ENCODE measurements at regions not wholly inside any gene's neighbourhood (a gene's known extent, or its start where the extent isn't known, plus 50 kb on each side); places are given as distances from the start of the nearest gene placed in this dataset.
"Not testable (repeated sequence)": the region's sequence is repeated elsewhere in the genome, so short reads cannot be mapped to it uniquely, and the experiment has no call there.

DNA sequence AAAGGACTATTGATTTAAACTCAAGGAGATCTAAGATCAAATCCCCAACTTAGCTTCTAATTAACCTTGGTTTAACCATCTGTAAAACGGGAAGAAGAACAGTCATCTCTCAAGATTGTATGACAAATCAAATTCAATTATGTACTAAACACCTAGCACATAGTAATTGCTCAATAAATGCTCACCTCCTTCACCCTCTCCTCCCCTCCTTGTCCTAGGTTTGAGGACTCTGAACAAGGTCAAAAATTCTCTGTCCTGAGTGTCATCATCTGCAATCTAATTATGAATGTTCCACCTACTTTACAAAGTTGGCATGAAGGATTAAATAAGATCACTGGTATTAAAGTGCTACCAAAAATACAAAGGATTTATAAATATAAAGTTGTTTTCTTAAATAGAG, 320.1 kb upstream of the PPARGC1A start:
- TF ChIP-seq, protein P1, sequence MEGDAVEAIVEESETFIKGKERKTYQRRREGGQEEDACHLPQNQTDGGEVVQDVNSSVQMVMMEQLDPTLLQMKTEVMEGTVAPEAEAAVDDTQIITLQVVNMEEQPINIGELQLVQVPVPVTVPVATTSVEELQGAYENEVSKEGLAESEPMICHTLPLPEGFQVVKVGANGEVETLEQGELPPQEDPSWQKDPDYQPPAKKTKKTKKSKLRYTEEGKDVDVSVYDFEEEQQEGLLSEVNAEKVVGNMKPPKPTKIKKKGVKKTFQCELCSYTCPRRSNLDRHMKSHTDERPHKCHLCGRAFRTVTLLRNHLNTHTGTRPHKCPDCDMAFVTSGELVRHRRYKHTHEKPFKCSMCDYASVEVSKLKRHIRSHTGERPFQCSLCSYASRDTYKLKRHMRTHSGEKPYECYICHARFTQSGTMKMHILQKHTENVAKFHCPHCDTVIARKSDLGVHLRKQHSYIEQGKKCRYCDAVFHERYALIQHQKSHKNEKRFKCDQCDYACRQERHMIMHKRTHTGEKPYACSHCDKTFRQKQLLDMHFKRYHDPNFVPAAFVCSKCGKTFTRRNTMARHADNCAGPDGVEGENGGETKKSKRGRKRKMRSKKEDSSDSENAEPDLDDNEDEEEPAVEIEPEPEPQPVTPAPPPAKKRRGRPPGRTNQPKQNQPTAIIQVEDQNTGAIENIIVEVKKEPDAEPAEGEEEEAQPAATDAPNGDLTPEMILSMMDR (IDR thresholded peaks at IDR 0.05) = no peak
- no peak overlapping the region for H3K4me3 Mint-ChIP-seq (ENCODE audit: unreplicated experiment)
- H3K9me3 Mint-ChIP-seq (ENCODE audit: low read depth) = no peaks in the 10 kb centered on the region

GRCh38 chr4:24209131-24209530, 319.3 kb upstream of the PPARGC1A start:
- Mint-ChIP-seq H3K4me3 (ENCODE audit: unreplicated experiment) (no peak overlapping the region), H3K27ac (ENCODE audit: unreplicated experiment) (no peak overlapping the region), H3K4me1 (ENCODE audit: low read depth) (peaks cover 10% of the 10 kb centered on the region), H3K36me3 (ENCODE audit: low read depth) (no peaks in the 10 kb centered on the region), H3K27me3 (ENCODE audit: low read depth) (no peaks in the 10 kb centered on the region), H3K9me3 (ENCODE audit: low read depth) (no peaks in the 10 kb centered on the region)
- no peak for DNase-seq (ENCODE audit: low spot score)
- TF ChIP-seq, protein P1 (IDR thresholded peaks at IDR 0.05) = no peak

More for the DNA sequence above, 320.1 kb upstream of the PPARGC1A start:
- Mint-ChIP-seq H3K36me3 (ENCODE audit: low read depth) (no peaks in the 10 kb centered on the region), H3K27ac (ENCODE audit: unreplicated experiment) (peak overlapping the region; percentile 33), H3K27me3 (ENCODE audit: low read depth) (no peaks in the 10 kb centered on the region), H3K4me1 (ENCODE audit: low read depth) (peaks cover 10% of the 10 kb centered on the region)
- no peak for DNase-seq (ENCODE audit: low spot score)

GRCh38 chr4:24208691-24209090, 318.8 kb upstream of the PPARGC1A start:
- DNase-seq (ENCODE audit: low spot score) = no peak
- no peaks in the 10 kb centered on the region for H3K36me3 Mint-ChIP-seq (ENCODE audit: low read depth)
- no peak overlapping the region for H3K27ac Mint-ChIP-seq (ENCODE audit: unreplicated experiment)
- TF ChIP-seq, protein P1 (IDR thresholded peaks at IDR 0.05) = no peak
- H3K4me3 Mint-ChIP-seq (ENCODE audit: unreplicated experiment) = no peak overlapping the region
- H3K9me3 Mint-ChIP-seq (ENCODE audit: low read depth) = no peaks in the 10 kb centered on the region
- H3K4me1 Mint-ChIP-seq (ENCODE audit: low read depth) = peaks cover 10% of the 10 kb centered on the region
- H3K27me3 Mint-ChIP-seq (ENCODE audit: low read depth) = no peaks in the 10 kb centered on the region

DNA sequence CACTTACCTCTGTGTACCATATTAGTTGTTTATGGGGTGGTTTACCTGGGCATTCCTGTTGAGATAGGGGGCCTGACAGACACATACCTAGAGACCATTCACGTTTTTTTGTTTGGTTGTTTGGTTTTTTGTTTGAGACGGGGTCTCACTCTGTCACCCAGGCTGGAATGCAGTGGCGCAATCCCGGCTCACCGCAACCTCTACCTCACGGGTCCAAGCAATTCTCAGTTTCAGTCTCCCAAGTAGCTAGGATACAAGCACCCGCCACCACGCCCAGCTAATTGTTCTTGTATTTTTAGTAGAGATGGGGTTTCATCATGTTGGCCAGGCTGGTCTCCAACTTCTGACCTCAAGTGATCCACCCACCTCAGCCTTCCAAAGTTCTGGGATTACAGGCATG, 314.9 kb upstream of the PPARGC1A start:
- H3K27ac Mint-ChIP-seq (ENCODE audit: unreplicated experiment) = not testable (repeated sequence)

DNA sequence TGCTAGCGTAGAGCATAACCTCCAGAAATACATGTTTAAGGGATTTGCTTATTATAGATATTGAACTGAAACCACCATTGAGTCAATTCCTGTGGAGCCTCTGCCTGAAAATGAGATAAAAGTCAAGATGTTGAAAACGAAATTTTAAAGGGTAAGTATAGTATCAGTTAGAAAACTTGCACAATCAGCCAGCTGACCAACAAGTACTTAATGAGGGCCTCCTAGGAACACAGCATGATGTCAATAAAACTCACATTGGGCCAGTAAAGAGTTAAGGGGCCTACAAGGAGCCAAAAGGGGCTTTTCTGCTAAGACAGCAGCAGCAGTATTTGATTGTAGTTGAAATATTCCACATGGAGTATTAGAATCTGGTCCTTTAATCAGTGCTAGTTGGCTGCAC, 314.1 kb upstream of the PPARGC1A start:
- TF ChIP-seq, protein P1 (IDR thresholded peaks at IDR 0.05) = no peak
- Mint-ChIP-seq H3K9me3 (ENCODE audit: low read depth) (no peaks in the 10 kb centered on the region), H3K4me3 (ENCODE audit: unreplicated experiment) (no peak overlapping the region), H3K27ac (ENCODE audit: unreplicated experiment) (no peak overlapping the region), H3K36me3 (ENCODE audit: low read depth) (no peaks in the 10 kb centered on the region), H3K27me3 (ENCODE audit: low read depth) (no peaks in the 10 kb centered on the region), H3K4me1 (ENCODE audit: low read depth) (no peaks in the 10 kb centered on the region)
- no peak for DNase-seq (ENCODE audit: low spot score)

More for the DNA sequence above, 314.9 kb upstream of the PPARGC1A start:
- not testable (repeated sequence) for H3K27me3 Mint-ChIP-seq (ENCODE audit: low read depth); H3K36me3 Mint-ChIP-seq (ENCODE audit: low read depth); H3K4me3 Mint-ChIP-seq (ENCODE audit: unreplicated experiment); H3K4me1 Mint-ChIP-seq (ENCODE audit: low read depth); DNase-seq (ENCODE audit: low spot score); H3K9me3 Mint-ChIP-seq (ENCODE audit: low read depth)

GRCh38 chr4:24202579-24202978, 312.7 kb upstream of the PPARGC1A start:
- Mint-ChIP-seq H3K27ac (ENCODE audit: unreplicated experiment) (no peak overlapping the region), H3K36me3 (ENCODE audit: low read depth) (no peaks in the 10 kb centered on the region), H3K4me3 (ENCODE audit: unreplicated experiment) (no peak overlapping the region), H3K4me1 (ENCODE audit: low read depth) (peaks cover 4% of the 10 kb centered on the region), H3K27me3 (ENCODE audit: low read depth) (no peaks in the 10 kb centered on the region), H3K9me3 (ENCODE audit: low read depth) (no peaks in the 10 kb centered on the region)
- TF ChIP-seq, protein P1 (IDR thresholded peaks at IDR 0.05) = no peak
- no peak for DNase-seq (ENCODE audit: low spot score)

Measured in chondrocyte (in vitro differentiated cells).